Adrenal gland (tissue), 5 donors: ENCODE measurements at regions not wholly inside any gene's neighbourhood (a gene's known extent, or its start where the extent isn't known, plus 50 kb on each side); places are given as distances from the start of the nearest gene placed in this dataset.

Experiments used
- POLR2A ChIP-seq, 2 donors: fragments of 450-650 bp; IDR thresholded peaks; one replicate each; pipeline ENCODE4 v1.6.1; 2017; ENCODE audit warnings: antibody characterized with exemption in 2 of 2, mild to moderate bottlenecking in 2 of 2, moderate library complexity in 1 of 2
- TF ChIP-seq, protein P1 (sequence below), 6 experiments: fragments of 450-650 bp in 4 of 6; fragments of 200-600 bp in 2 of 6; sonication (generic) in 1 of 6; IDR thresholded peaks; 1 replicate in 5 of 6; 2 replicates in 1 of 6; pipeline versions ENCODE4 v1.5.1 to v1.8.0; 2016 to 2021; ENCODE audit warnings: antibody characterized with exemption in 6 of 6, mild to moderate bottlenecking in 2 of 6, moderate library complexity in 1 of 6
- donor health status: DM: no; HTN: no; CAD: no.

DNA sequence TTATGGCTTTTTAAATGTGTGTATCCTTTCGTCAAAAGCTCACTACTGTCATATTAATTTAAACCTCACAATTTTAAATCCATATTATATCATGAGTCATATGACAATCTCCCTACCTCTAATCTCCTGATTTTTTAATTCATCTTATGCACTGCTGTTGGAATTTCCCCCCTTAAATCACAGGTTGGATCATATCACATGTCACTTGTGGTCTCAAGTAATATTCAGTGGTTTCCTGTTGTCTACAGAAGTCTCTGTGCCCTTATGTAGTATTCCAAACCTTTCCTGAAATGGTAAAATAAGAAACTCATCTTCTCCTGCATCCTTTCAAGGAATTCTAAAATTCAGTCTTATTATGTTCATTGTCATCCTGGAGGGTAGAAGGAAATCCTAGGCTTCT, 116.0 kb upstream of the CBLB start:
- TF ChIP-seq POLR2A (IDR thresholded peaks at IDR 0.05): no peak
- TF ChIP-seq, protein P1, sequence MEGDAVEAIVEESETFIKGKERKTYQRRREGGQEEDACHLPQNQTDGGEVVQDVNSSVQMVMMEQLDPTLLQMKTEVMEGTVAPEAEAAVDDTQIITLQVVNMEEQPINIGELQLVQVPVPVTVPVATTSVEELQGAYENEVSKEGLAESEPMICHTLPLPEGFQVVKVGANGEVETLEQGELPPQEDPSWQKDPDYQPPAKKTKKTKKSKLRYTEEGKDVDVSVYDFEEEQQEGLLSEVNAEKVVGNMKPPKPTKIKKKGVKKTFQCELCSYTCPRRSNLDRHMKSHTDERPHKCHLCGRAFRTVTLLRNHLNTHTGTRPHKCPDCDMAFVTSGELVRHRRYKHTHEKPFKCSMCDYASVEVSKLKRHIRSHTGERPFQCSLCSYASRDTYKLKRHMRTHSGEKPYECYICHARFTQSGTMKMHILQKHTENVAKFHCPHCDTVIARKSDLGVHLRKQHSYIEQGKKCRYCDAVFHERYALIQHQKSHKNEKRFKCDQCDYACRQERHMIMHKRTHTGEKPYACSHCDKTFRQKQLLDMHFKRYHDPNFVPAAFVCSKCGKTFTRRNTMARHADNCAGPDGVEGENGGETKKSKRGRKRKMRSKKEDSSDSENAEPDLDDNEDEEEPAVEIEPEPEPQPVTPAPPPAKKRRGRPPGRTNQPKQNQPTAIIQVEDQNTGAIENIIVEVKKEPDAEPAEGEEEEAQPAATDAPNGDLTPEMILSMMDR (IDR thresholded peaks at IDR 0.05): no peak
